Ishikawa (cell line): ENCODE measurements at regions not wholly inside any gene's neighbourhood (a gene's known extent, or its start where the extent isn't known, plus 50 kb on each side); places are given as distances from the start of the nearest gene placed in this dataset.

Experiments used
- CEBPB ChIP-seq: IDR thresholded peaks from 2 replicates; pipeline ENCODE4 v1.6.1; 2012
- CREB1 ChIP-seq: IDR thresholded peaks from 2 replicates; pipeline ENCODE4 v1.6.1; 2012; ENCODE audit warnings: low read depth
- EGR1 ChIP-seq: IDR thresholded peaks from 2 replicates; pipeline ENCODE4 v1.6.1; 2012
- EP300 ChIP-seq: IDR thresholded peaks from 2 replicates; pipeline ENCODE4 v1.6.1; 2012; ENCODE audit warnings: borderline replicate concordance
- FOXM1 ChIP-seq: IDR thresholded peaks from 2 replicates; pipeline ENCODE4 v1.6.1; 2012; ENCODE audit warnings: low read depth, borderline replicate concordance
- MAX ChIP-seq: IDR thresholded peaks from 2 replicates; pipeline ENCODE4 v1.6.1; 2012
- NFIC ChIP-seq: IDR thresholded peaks from 2 replicates; pipeline ENCODE4 v1.6.1; 2012
- RAD21 ChIP-seq: IDR thresholded peaks from 2 replicates; pipeline ENCODE4 v1.6.1; 2012; ENCODE audit warnings: low read depth
- REST ChIP-seq: IDR thresholded peaks from 2 replicates; pipeline ENCODE4 v1.6.1; 2012; ENCODE audit warnings: low read depth, mild to moderate bottlenecking
- TAF1 ChIP-seq: IDR thresholded peaks from 2 replicates; pipeline ENCODE4 v1.6.1; 2012; ENCODE audit warnings: low read depth, mild to moderate bottlenecking
- TCF12 ChIP-seq: IDR thresholded peaks from 2 replicates; pipeline ENCODE4 v1.6.1; 2012; ENCODE audit warnings: low read depth
- TEAD4 ChIP-seq: IDR thresholded peaks from 2 replicates; pipeline ENCODE4 v1.6.1; 2012
- USF1 ChIP-seq: IDR thresholded peaks from 2 replicates; pipeline ENCODE4 v1.6.1; 2012
- YY1 ChIP-seq: IDR thresholded peaks from 2 replicates; pipeline ENCODE4 v1.6.1; 2012; ENCODE audit warnings: low read depth
- ZBTB7A ChIP-seq: IDR thresholded peaks from 2 replicates; pipeline ENCODE4 v1.6.1; 2012; ENCODE audit warnings: low read depth

GRCh38 chr16:21523411-21524067 lies 75.8 kb upstream of the METTL9 start:
- TF ChIP-seq NFIC = no peak
- TF ChIP-seq TCF12 = no peak
- TF ChIP-seq CREB1 = no peak
- no peak for TF ChIP-seq TAF1
- TF ChIP-seq EP300 = no peak
- TF ChIP-seq USF1 = no peak
- no peak for TF ChIP-seq RAD21
- TF ChIP-seq CEBPB = no peak
- TF ChIP-seq ZBTB7A = no peak
- TF ChIP-seq REST = no peak
- no peak for TF ChIP-seq EGR1
- no peak for TF ChIP-seq TEAD4

- TF ChIP-seq TCF12 (no peak), ZBTB7A (no peak), NFIC (0 out of 2 replicates have a peak, but pooled peaks have one; percentile 21), TAF1 (no peak), MAX (no peak), CEBPB (no peak), EGR1 (peak; percentile 56), TEAD4 (no peak), REST (no peak), USF1 (no peak), EP300 (peak; percentile 38; the same call in 1 of the 2 replicates), CREB1 (no peak), YY1 (no peak), RAD21 (no peak), FOXM1 (no peak)
Measured at GRCh38 chr16:21524068-21524751, 75.2 kb upstream of the METTL9 start.

- TF ChIP-seq USF1 (no peak), EP300 (no peak), CREB1 (no peak), YY1 (no peak), TAF1 (no peak), REST (no peak), TCF12 (no peak), FOXM1 (no peak), TEAD4 (no peak), NFIC (no peak), CEBPB (no peak), EGR1 (no peak), RAD21 (no peak), MAX (no peak), ZBTB7A (no peak)
Measured at GRCh38 chr16:21526923-21527807, 72.2 kb upstream of the METTL9 start.
